HUES48 (cell line): ENCODE measurements at regions not wholly inside any gene's neighbourhood (a gene's known extent, or its start where the extent isn't known, plus 50 kb on each side); places are given as distances from the start of the nearest gene placed in this dataset.

ENCODE experiments used
- H3K27ac ChIP-seq: one replicate; pipeline ENCODE4 v1.7.0; 2013; ENCODE audit warnings: low read depth, low read length, inconsistent platforms
- H3K27me3 ChIP-seq: 2 replicates; pipeline ENCODE4 v1.6.1; 2013; ENCODE audit warnings: mild to moderate bottlenecking, low read length; ENCODE audit not compliant: control insufficient read depth, insufficient read depth
- H3K36me3 ChIP-seq: 2 replicates; pipeline ENCODE4 v1.6.1; 2013; ENCODE audit warnings: low read length; ENCODE audit not compliant: control insufficient read depth, insufficient read depth
- H3K4me1 ChIP-seq: 2 replicates; pipeline ENCODE4 v1.6.1; 2013; ENCODE audit warnings: mild to moderate bottlenecking, low read length; ENCODE audit not compliant: control insufficient read depth, insufficient read depth
- H3K4me3 ChIP-seq: 2 replicates; pipeline ENCODE4 v1.5.1; 2013; ENCODE audit warnings: mild to moderate bottlenecking, low read depth, low read length
- H3K9ac ChIP-seq: 2 replicates; pipeline ENCODE4 v1.6.1; 2013; ENCODE audit warnings: mild to moderate bottlenecking, low read depth, low read length, moderate library complexity
- H3K9me3 ChIP-seq: 2 replicates; pipeline ENCODE4 v1.6.1; 2013; ENCODE audit warnings: low read length; ENCODE audit not compliant: control insufficient read depth, insufficient read depth

- Histone ChIP-seq H3K4me1 (no peaks in the 10 kb centered on the region), H3K9me3 (peaks cover 5% of the 10 kb centered on the region; the same call in 1 of the 2 replicates), H3K36me3 (no peaks in the 10 kb centered on the region), H3K4me3 (no peak overlapping the region), H3K27ac (no peak overlapping the region), H3K27me3 (no peaks in the 10 kb centered on the region), H3K9ac (no peak overlapping the region)
Measured at GRCh38 chr15:26378304-26378703, 394.6 kb downstream of the GABRB3 start.

GRCh38 chr15:26376243-26376642 lies 396.6 kb downstream of the GABRB3 start:
- no peaks in the 10 kb centered on the region for H3K36me3 ChIP-seq
- H3K27me3 ChIP-seq, result no peaks in the 10 kb centered on the region
- H3K27ac ChIP-seq, result no peak overlapping the region
- no peak overlapping the region for H3K4me3 ChIP-seq
- no peaks in the 10 kb centered on the region for H3K4me1 ChIP-seq
- H3K9ac ChIP-seq, result no peak overlapping the region
- H3K9me3 ChIP-seq, result peaks cover 5% of the 10 kb centered on the region; the same call in 1 of the 2 replicates

- no peak overlapping the region for H3K9ac ChIP-seq
- H3K27ac ChIP-seq, result no peak overlapping the region
- no peaks in the 10 kb centered on the region for H3K27me3 ChIP-seq
- H3K9me3 ChIP-seq, result peaks cover 5% of the 10 kb centered on the region; the same call in 1 of the 2 replicates
- H3K4me3 ChIP-seq, result no peak overlapping the region
- H3K4me1 ChIP-seq, result no peaks in the 10 kb centered on the region
- H3K36me3 ChIP-seq, result no peaks in the 10 kb centered on the region
Measured at GRCh38 chr15:26374806-26375205, 398.1 kb downstream of the GABRB3 start.

- H3K36me3 ChIP-seq, result no peaks in the 10 kb centered on the region
- no peaks in the 10 kb centered on the region for H3K4me1 ChIP-seq
- no peak overlapping the region for H3K4me3 ChIP-seq
- H3K9ac ChIP-seq, result no peak overlapping the region
- H3K27ac ChIP-seq, result no peak overlapping the region
- peaks cover 5% of the 10 kb centered on the region; the same call in 1 of the 2 replicates for H3K9me3 ChIP-seq
- H3K27me3 ChIP-seq, result no peaks in the 10 kb centered on the region
Measured at GRCh38 chr15:26372706-26373105, 400.2 kb downstream of the GABRB3 start.

GRCh38 chr15:26365077-26365476 lies 407.8 kb downstream of the GABRB3 start:
- H3K4me3 ChIP-seq, result no peak overlapping the region
- H3K4me1 ChIP-seq, result no peaks in the 10 kb centered on the region
- H3K36me3 ChIP-seq, result no peaks in the 10 kb centered on the region
- no peak overlapping the region for H3K9ac ChIP-seq
- H3K27ac ChIP-seq, result no peak overlapping the region
- no peaks in the 10 kb centered on the region for H3K27me3 ChIP-seq
- H3K9me3 ChIP-seq, result no peaks in the 10 kb centered on the region

GRCh38 chr15:26359855-26360254 lies 413.0 kb downstream of the GABRB3 start:
- Histone ChIP-seq H3K4me1 (no peaks in the 10 kb centered on the region), H3K36me3 (no peaks in the 10 kb centered on the region), H3K9ac (no peak overlapping the region)

GRCh38 chr15:26358708-26359107 lies 414.2 kb downstream of the GABRB3 start:
- H3K36me3 ChIP-seq, result no peaks in the 10 kb centered on the region
- no peak overlapping the region for H3K9ac ChIP-seq
- H3K27me3 ChIP-seq, result no peaks in the 10 kb centered on the region
- no peak overlapping the region for H3K27ac ChIP-seq
- H3K4me3 ChIP-seq, result no peak overlapping the region
- H3K9me3 ChIP-seq, result no peaks in the 10 kb centered on the region
- H3K4me1 ChIP-seq, result no peaks in the 10 kb centered on the region

More at GRCh38 chr15:26359855-26360254, 413.0 kb downstream of the GABRB3 start:
- Histone ChIP-seq H3K9me3 (no peaks in the 10 kb centered on the region), H3K27ac (no peak overlapping the region), H3K4me3 (no peak overlapping the region), H3K27me3 (no peaks in the 10 kb centered on the region)

- H3K4me3 ChIP-seq, result no peak overlapping the region
- H3K36me3 ChIP-seq, result no peaks in the 10 kb centered on the region
- no peaks in the 10 kb centered on the region for H3K9me3 ChIP-seq
- no peaks in the 10 kb centered on the region for H3K27me3 ChIP-seq
- H3K27ac ChIP-seq, result no peak overlapping the region
- H3K4me1 ChIP-seq, result no peaks in the 10 kb centered on the region
- no peak overlapping the region for H3K9ac ChIP-seq
Measured at GRCh38 chr15:26357653-26358052, 415.2 kb downstream of the GABRB3 start.

GRCh38 chr15:26355472-26356074 lies 417.3 kb downstream of the GABRB3 start:
- no peaks in the 10 kb centered on the region for H3K36me3 ChIP-seq
- no peaks in the 10 kb centered on the region for H3K4me1 ChIP-seq
- no peak overlapping the region for H3K27ac ChIP-seq
- no peaks in the 10 kb centered on the region for H3K9me3 ChIP-seq
- H3K4me3 ChIP-seq, result no peak overlapping the region
- H3K27me3 ChIP-seq, result no peaks in the 10 kb centered on the region
- no peak overlapping the region for H3K9ac ChIP-seq

GRCh38 chr15:26352909-26353308 lies 420.0 kb downstream of the GABRB3 start:
- Histone ChIP-seq H3K27ac (no peak overlapping the region), H3K4me3 (no peak overlapping the region), H3K27me3 (no peaks in the 10 kb centered on the region), H3K9ac (no peak overlapping the region), H3K9me3 (peaks cover 3% of the 10 kb centered on the region; the same call in 1 of the 2 replicates), H3K36me3 (no peaks in the 10 kb centered on the region), H3K4me1 (no peaks in the 10 kb centered on the region)

GRCh38 chr15:26352406-26352805 lies 420.5 kb downstream of the GABRB3 start:
- Histone ChIP-seq H3K4me3 (no peak overlapping the region), H3K9ac (no peak overlapping the region), H3K9me3 (peaks cover 8% of the 10 kb centered on the region), H3K4me1 (no peaks in the 10 kb centered on the region), H3K36me3 (no peaks in the 10 kb centered on the region), H3K27ac (no peak overlapping the region), H3K27me3 (no peaks in the 10 kb centered on the region)
